IPS-20b (cell line): ENCODE measurements at regions not wholly inside any gene's neighbourhood (a gene's known extent, or its start where the extent isn't known, plus 50 kb on each side); places are given as distances from the start of the nearest gene placed in this dataset.
A peak's percentile ranks its signal among the peaks of the same experiment; 100 is the strongest.

Source experiments
- H3K27ac ChIP-seq: one replicate; pipeline ENCODE4 v1.5.1; 2013; ENCODE audit warnings: low read length
- H3K27me3 ChIP-seq: 2 replicates; pipeline ENCODE4 v1.6.1; 2013; ENCODE audit warnings: mild to moderate bottlenecking, low read length, inconsistent platforms; ENCODE audit not compliant: insufficient read depth
- H3K36me3 ChIP-seq: 2 replicates; pipeline ENCODE4 v1.6.1; 2013; ENCODE audit warnings: low read depth, mild to moderate bottlenecking, inconsistent platforms, low read length, moderate library complexity; ENCODE audit not compliant: insufficient read depth
- H3K4me1 ChIP-seq: 2 replicates; pipeline ENCODE4 v1.6.1; 2013; ENCODE audit warnings: mild to moderate bottlenecking, control low read depth, inconsistent platforms, low read length, moderate library complexity; ENCODE audit not compliant: insufficient read depth
- H3K4me3 ChIP-seq: 2 replicates; pipeline ENCODE4 v1.5.1; 2013; ENCODE audit warnings: mild to moderate bottlenecking, low read length, inconsistent platforms
- H3K9ac ChIP-seq: 2 replicates; pipeline ENCODE4 v1.6.1; 2013; ENCODE audit warnings: low read depth, mild to moderate bottlenecking, inconsistent platforms, low read length, moderate library complexity
- H3K9me3 ChIP-seq: 2 replicates; pipeline ENCODE4 v1.6.1; 2013; ENCODE audit warnings: mild to moderate bottlenecking, low read depth, low read length, inconsistent platforms; ENCODE audit not compliant: insufficient read depth

DNA sequence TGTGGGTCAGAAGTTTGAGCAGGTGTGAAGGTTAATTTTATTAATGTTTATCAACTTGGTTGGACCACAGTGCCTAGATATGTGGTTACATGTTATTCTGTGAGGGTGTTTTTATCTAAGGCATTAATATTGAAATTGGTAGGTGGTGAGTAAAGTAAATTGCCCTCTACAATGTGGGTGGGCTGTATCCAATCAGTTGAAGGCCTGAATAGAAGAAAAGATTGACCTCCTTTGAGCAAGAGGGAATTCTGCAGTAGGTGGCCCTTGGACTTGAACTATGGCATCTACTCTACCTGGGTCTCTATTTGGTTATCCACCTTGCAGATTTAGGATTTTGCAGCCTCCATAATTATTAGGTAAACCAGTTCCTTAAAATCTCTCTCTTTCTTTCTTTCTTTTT lies 356.8 kb upstream of the EEF2KMT start:
- no peak overlapping the region for H3K9ac ChIP-seq
- no peak overlapping the region for H3K27ac ChIP-seq
- no peaks in the 10 kb centered on the region for H3K36me3 ChIP-seq
- no peak overlapping the region for H3K4me3 ChIP-seq
- H3K4me1 ChIP-seq = peaks cover 20% of the 10 kb centered on the region; the same call in 1 of the 2 replicates
- H3K9me3 ChIP-seq = no peaks in the 10 kb centered on the region
- peaks cover 26% of the 10 kb centered on the region for H3K27me3 ChIP-seq

DNA sequence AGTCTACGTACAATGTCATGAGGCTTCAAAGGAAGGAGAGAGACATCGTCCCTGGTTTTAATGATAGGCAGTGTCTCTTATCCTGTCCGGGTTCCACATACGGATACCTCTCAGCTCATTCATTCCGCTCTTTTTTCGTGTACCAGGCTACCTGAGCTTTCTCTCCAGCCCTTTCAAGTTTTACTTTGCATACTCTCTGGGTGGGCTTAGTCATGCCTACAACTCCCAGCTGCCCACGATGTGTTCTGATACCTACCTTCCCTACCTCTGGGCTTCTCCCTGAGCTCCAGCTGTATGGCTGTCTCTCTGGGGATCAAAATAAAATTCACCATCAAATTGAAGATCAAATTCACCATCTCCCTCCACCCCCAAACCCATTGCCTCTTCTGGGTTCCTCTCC lies 354.0 kb upstream of the EEF2KMT start:
- Histone ChIP-seq H3K4me1 (peaks cover 26% of the 10 kb centered on the region; the same call in 1 of the 2 replicates), H3K27ac (no peak overlapping the region), H3K4me3 (peak overlapping the region; percentile 42; the same call in 1 of the 2 replicates), H3K36me3 (no peaks in the 10 kb centered on the region), H3K9me3 (no peaks in the 10 kb centered on the region), H3K9ac (peak overlapping the region; percentile 57; the same call in 1 of the 2 replicates), H3K27me3 (peaks cover 35% of the 10 kb centered on the region)

DNA sequence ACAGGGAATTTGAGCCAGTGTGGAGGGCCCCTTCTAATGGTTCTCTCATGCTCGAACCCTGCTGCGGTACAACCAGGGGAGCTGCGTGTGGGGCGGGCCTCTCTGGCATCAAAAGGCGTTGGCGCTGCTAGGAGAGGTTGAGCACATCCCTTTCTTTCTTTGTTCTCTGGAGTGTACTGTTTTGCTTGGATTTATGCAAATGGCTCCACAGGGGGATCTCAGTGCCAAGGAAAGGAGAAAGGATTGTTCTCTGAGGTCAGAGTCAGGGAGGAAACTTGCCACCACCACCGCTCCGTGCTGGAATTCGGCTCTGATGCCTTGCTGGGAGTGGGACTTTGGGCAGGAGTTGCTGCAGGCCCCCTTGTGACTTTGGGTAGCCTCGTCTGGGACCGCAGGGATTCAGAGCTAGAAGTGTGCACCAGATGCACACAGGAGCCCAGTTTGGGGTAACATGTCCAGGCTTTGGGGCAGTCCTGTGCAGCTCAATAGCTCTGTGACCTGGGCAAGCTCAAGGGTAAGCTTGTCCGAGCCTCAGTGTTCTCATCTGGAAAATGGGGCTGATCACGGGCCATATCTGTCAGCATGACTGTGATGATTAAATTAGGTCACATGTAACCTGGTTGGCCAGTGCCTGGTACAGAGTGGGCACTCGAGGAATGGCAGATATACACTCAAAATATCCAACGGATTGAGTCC lies 353.0 kb upstream of the EEF2KMT start:
- peaks cover 27% of the 10 kb centered on the region; the same call in 1 of the 2 replicates for H3K4me1 ChIP-seq
- H3K9me3 ChIP-seq = no peaks in the 10 kb centered on the region
- H3K4me3 ChIP-seq = peak overlapping the region; percentile 42; the same call in 1 of the 2 replicates
- no peaks in the 10 kb centered on the region for H3K36me3 ChIP-seq
- H3K9ac ChIP-seq = peak overlapping the region; percentile 57; the same call in 1 of the 2 replicates
- peak overlapping the region; percentile 43 for H3K27ac ChIP-seq
- peaks cover 38% of the 10 kb centered on the region for H3K27me3 ChIP-seq

DNA sequence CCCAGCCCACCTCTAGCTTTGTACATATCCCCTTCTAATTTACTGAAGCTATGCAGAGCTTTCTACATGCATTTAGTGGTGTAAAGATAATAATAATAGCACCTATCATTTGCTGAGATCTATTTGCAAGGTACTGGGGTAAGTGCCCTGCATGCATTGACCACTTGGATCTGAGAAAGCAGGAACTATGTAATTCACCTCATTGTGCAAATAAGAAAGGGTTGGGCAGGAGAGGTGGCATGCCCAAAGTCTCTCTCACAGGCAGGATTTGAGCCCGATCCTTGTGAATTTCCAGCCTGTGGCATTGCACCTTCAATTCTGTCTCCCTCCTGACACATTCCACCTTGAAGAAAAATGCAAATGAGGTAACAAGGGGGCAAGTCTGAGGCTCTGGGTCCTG lies 352.3 kb upstream of the EEF2KMT start:
- H3K27ac ChIP-seq = no peak overlapping the region
- H3K27me3 ChIP-seq = peaks cover 38% of the 10 kb centered on the region
- H3K9me3 ChIP-seq = no peaks in the 10 kb centered on the region
- peak overlapping the region; percentile 6; the same call in 1 of the 2 replicates for H3K9ac ChIP-seq
- H3K36me3 ChIP-seq = no peaks in the 10 kb centered on the region
- peak overlapping the region; percentile 42; the same call in 1 of the 2 replicates for H3K4me3 ChIP-seq
- H3K4me1 ChIP-seq = peaks cover 27% of the 10 kb centered on the region; the same call in 1 of the 2 replicates

DNA sequence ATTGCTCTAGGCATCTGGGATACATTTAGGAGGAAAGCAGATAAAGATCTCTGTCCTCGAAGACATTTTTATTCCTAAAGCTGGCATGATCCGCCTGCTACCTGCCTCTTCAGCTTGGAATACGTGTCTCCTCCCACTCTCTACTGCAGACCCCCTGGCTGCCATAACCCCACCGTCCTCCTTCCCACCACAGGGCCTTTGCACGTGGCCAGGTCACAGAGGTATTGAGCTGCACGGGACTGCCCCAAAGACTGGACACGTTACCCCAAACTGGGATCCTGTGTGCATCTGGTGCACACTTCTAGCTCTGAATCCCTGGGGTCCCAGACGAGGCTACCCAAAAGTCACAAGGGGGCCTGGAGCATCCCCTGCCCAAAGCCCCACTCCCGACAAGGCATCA lies 351.2 kb upstream of the EEF2KMT start:
- H3K9ac ChIP-seq = no peak overlapping the region
- H3K9me3 ChIP-seq = no peaks in the 10 kb centered on the region
- H3K4me3 ChIP-seq = no peak overlapping the region
- no peaks in the 10 kb centered on the region for H3K36me3 ChIP-seq
- peaks cover 27% of the 10 kb centered on the region; the same call in 1 of the 2 replicates for H3K4me1 ChIP-seq
- H3K27me3 ChIP-seq = peaks cover 35% of the 10 kb centered on the region
- H3K27ac ChIP-seq = no peak overlapping the region

DNA sequence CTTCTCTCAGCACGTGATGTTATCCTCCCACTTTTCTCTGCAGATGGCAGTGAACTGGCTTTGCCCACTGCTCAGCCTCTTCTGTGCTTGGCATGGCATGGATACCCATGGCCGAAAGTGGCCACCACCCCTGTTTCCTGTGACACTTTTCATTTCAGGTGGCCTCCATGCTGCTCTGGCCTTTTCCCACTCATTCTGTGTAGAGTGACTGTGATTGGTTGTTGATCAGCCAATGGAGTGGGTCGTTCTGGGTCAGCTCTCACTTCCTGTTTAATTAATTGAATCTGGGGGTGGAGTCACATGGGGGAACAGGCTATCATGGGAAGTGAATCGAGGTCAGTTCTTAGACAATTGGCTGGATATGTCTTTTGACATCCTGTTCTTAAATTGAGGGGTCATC lies 350.1 kb upstream of the EEF2KMT start:
- no peaks in the 10 kb centered on the region for H3K9me3 ChIP-seq
- H3K27ac ChIP-seq = no peak overlapping the region
- no peak overlapping the region for H3K9ac ChIP-seq
- H3K36me3 ChIP-seq = no peaks in the 10 kb centered on the region
- H3K4me3 ChIP-seq = no peak overlapping the region
- H3K27me3 ChIP-seq = peaks cover 25% of the 10 kb centered on the region
- H3K4me1 ChIP-seq = peaks cover 27% of the 10 kb centered on the region; the same call in 1 of the 2 replicates

DNA sequence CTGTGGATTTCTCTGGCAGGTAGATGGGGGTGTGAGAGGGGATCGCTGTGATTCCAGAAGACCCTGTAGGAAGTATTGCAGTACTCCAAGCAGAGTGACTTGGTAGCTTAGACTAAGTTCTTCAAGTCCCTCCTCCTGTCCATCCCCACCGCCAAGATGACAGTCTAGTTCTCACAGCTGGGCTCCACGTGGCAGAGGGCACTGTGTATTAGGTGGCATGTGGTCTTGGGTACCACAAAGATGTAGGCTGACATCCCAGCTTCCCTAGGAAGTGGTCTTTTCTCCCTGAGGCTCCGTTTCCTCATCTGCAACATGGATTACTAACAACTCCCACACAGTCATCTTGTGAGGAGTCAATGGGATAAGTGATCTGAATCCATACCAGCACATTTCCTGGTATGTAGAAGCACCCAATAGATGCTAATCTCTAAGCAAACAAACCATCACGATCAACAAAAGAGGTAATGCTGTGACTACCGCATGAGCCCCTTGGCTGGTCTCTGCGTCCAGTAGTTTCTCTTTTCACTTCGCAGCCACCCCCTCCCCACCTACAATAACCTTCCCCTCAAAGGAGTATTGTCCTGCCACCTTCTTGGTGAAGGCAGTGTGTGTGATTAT lies 349.1 kb upstream of the EEF2KMT start:
- Histone ChIP-seq H3K4me1 (peaks cover 24% of the 10 kb centered on the region; the same call in 1 of the 2 replicates), H3K9ac (no peak overlapping the region), H3K9me3 (no peaks in the 10 kb centered on the region), H3K4me3 (no peak overlapping the region), H3K27me3 (peaks cover 21% of the 10 kb centered on the region), H3K36me3 (no peaks in the 10 kb centered on the region), H3K27ac (no peak overlapping the region)

DNA sequence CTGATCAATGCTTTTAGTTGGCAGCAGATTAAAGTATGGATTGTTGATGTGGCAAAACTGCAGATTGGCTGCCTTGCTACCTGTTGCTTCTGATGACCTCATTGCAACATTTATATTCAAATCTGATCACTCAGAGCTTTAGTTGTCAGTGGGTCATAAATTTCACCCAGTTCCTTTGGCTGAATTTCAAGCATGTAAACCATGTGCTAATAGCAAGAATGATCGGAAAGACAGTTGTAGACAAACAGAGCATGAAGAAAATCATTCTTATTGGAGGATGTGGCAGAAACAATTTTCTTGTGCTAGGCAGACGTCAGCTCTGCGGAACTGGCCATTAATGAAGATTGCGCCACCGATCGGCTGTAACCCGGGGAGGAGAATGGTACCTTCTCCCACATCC lies 346.6 kb upstream of the EEF2KMT start:
- Histone ChIP-seq H3K9me3 (no peaks in the 10 kb centered on the region), H3K4me1 (peaks cover 6% of the 10 kb centered on the region; the same call in 1 of the 2 replicates), H3K27me3 (peaks cover 12% of the 10 kb centered on the region; the same call in 1 of the 2 replicates), H3K9ac (no peak overlapping the region), H3K4me3 (no peak overlapping the region), H3K36me3 (no peaks in the 10 kb centered on the region), H3K27ac (no peak overlapping the region)

DNA sequence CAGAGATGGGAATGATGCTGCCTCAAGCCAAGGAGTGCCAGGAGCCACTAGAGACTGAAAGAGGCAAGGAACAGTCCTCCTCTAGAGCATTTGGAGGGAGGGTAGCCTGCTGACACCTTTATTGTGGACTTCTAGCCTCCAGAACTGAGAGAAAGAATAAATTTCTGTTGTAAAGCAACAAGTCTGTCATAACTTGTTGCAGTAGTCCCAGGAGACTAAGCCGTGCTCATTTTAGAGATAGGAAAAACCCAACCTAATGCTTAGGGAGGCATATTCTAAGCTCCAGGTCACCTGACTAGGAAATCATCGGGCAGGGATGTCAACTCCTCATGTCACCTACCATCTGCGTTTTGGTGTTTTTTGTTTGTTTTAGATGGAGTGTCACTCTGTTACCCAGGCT lies 345.4 kb upstream of the EEF2KMT start:
- Histone ChIP-seq H3K27ac (no peak overlapping the region), H3K4me1 (peaks cover 5% of the 10 kb centered on the region; the same call in 1 of the 2 replicates), H3K9ac (no peak overlapping the region), H3K36me3 (no peaks in the 10 kb centered on the region), H3K27me3 (peaks cover 4% of the 10 kb centered on the region; the same call in 1 of the 2 replicates), H3K4me3 (no peak overlapping the region), H3K9me3 (no peaks in the 10 kb centered on the region)

DNA sequence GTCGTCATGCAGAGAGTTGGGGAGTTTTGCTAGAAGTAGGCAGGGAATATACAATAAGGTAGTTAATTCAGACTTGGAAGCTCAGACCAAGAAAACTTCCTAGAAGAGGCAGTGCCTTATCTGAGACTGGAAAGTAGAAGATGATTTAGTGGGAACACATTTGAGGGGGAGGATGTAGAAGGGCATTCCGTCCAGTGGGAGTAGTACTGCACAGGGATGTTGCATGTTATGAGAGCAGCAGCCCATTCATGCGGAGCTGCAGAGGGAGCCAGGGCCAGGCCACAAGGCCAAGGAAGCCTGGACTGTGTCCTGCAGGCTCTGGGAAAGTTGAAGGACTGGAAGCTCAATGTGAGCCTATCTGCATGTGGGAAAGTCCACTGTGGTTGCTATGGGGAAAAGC lies 344.5 kb upstream of the EEF2KMT start:
- Histone ChIP-seq H3K27me3 (0 out of 2 replicates have a peak, but pooled peaks cover 3% of the 10 kb centered on the region), H3K27ac (no peak overlapping the region), H3K36me3 (no peaks in the 10 kb centered on the region), H3K9ac (no peak overlapping the region), H3K9me3 (no peaks in the 10 kb centered on the region), H3K4me1 (peaks cover 5% of the 10 kb centered on the region; the same call in 1 of the 2 replicates), H3K4me3 (no peak overlapping the region)

DNA sequence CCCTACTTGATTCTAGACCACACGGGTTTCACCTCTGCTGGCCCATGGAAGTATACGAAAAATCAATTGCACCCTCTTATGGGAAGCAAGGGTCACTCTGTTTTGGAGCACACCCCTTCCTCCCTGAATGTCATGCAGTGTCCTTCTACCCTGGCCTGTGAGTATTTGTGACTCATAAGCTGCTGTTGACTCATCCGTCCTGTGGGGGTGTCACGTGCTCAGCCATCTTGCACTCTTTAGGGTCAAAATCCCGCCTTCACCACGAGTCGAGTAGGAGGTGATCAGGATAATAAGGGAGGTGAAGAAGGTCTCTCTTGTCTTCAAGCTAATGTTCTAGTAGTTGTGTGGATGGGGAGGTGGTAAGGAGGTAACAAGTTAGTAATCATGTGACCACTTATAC lies 341.0 kb upstream of the EEF2KMT start:
- Histone ChIP-seq H3K4me3 (no peak overlapping the region), H3K27ac (no peak overlapping the region), H3K27me3 (no peaks in the 10 kb centered on the region), H3K36me3 (no peaks in the 10 kb centered on the region), H3K4me1 (peaks cover 4% of the 10 kb centered on the region; the same call in 1 of the 2 replicates), H3K9ac (no peak overlapping the region), H3K9me3 (no peaks in the 10 kb centered on the region)

DNA sequence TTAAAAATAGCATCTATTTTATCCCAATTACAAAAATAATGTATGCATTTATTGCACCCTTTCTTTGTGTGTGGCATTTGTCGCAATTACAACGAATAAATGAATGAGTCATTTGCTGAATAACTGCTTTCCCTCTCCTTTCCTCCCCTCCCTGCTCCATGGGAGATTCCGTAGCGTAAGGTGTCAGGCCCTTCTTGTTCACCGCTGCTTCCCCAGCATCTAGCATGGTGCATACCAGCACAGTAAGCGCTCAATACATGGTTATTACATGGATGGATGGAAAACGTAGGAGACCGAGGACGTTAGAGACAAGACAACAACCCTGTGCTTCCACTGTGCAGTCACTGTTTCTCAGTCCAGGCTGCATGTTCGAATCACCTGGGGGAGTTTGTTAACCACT lies 336.0 kb upstream of the EEF2KMT start:
- H3K27ac ChIP-seq = no peak overlapping the region
- H3K9ac ChIP-seq = no peak overlapping the region
- peaks cover 12% of the 10 kb centered on the region; the same call in 1 of the 2 replicates for H3K4me1 ChIP-seq
- H3K27me3 ChIP-seq = no peaks in the 10 kb centered on the region
- no peaks in the 10 kb centered on the region for H3K36me3 ChIP-seq
- H3K9me3 ChIP-seq = no peaks in the 10 kb centered on the region
- H3K4me3 ChIP-seq = no peak overlapping the region
